Astrocyte of the spinal cord (primary cell): ENCODE measurements at regions not wholly inside any gene's neighbourhood (a gene's known extent, or its start where the extent isn't known, plus 50 kb on each side); places are given as distances from the start of the nearest gene placed in this dataset.

ENCODE experiments used
- DNase-seq: peaks from one replicate; pipeline ENCODE4 v3.0.0; 2011; ENCODE audit warnings: low read depth, low spot score
- H3K4me3 ChIP-seq: 2 replicates; pipeline ENCODE4 v1.5.1; 2011; ENCODE audit warnings: low read depth, mild to moderate bottlenecking, low read length, moderate library complexity
- in situ Hi-C: cut with HindIII; loops from 2 replicates; pipeline ENCODE4 v1.10.0; 2017; ENCODE audit warnings: low sequenced_read_pairs
- TF ChIP-seq, protein P1 (sequence below): IDR thresholded peaks from 2 replicates; pipeline ENCODE4 v1.5.1; 2012; ENCODE audit warnings: low read depth, mild to moderate bottlenecking, low read length, inconsistent platforms

- in situ Hi-C loops, result no loop called here
- no peak for DNase-seq
- H3K4me3 ChIP-seq, result no peak overlapping the region
- TF ChIP-seq, protein P1, sequence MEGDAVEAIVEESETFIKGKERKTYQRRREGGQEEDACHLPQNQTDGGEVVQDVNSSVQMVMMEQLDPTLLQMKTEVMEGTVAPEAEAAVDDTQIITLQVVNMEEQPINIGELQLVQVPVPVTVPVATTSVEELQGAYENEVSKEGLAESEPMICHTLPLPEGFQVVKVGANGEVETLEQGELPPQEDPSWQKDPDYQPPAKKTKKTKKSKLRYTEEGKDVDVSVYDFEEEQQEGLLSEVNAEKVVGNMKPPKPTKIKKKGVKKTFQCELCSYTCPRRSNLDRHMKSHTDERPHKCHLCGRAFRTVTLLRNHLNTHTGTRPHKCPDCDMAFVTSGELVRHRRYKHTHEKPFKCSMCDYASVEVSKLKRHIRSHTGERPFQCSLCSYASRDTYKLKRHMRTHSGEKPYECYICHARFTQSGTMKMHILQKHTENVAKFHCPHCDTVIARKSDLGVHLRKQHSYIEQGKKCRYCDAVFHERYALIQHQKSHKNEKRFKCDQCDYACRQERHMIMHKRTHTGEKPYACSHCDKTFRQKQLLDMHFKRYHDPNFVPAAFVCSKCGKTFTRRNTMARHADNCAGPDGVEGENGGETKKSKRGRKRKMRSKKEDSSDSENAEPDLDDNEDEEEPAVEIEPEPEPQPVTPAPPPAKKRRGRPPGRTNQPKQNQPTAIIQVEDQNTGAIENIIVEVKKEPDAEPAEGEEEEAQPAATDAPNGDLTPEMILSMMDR, result no peak
These were observed 69.5 kb upstream of the HDAC4 start for GRCh38 chr2:239470151-239470900.

GRCh38 chr2:239469106-239469960, 68.5 kb upstream of the HDAC4 start:
- TF ChIP-seq, protein P1, result no peak
- no peak overlapping the region for H3K4me3 ChIP-seq
- in situ Hi-C loops, result no loop called here
- no peak for DNase-seq

DNA sequence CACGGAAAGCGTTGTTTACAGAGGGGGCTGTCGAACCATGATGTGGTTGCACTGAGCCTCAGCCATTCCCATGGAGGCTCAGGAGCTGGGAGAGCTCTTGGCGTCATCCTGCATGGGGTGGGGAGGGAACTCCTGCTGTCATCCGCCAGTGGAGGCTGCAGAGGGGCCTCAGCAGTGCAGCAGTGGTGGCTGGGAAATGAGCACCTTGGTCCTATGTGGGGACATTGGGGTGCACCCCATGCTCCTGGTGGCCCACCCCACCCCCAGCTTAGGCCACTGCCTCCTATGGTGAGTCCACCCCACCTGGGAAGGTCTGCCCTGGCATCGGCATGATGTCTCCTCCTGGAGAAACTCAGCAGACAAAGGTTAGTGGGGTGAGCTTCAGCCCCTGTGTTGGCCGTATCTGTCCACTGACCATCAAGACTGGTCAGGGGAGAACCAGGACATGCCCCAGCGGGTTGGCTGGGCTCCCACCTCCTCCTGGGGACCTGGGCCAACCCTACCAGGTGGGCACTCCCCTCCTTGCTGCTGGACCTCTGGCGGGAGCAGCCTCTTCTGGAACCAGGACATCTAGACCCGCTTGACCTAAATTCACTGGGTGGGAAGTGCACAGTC, 67.8 kb upstream of the HDAC4 start:
- H3K4me3 ChIP-seq, result no peak overlapping the region
- TF ChIP-seq, protein P1, result no peak
- in situ Hi-C loops, result no loop called here
- DNase-seq, result no peak

DNA sequence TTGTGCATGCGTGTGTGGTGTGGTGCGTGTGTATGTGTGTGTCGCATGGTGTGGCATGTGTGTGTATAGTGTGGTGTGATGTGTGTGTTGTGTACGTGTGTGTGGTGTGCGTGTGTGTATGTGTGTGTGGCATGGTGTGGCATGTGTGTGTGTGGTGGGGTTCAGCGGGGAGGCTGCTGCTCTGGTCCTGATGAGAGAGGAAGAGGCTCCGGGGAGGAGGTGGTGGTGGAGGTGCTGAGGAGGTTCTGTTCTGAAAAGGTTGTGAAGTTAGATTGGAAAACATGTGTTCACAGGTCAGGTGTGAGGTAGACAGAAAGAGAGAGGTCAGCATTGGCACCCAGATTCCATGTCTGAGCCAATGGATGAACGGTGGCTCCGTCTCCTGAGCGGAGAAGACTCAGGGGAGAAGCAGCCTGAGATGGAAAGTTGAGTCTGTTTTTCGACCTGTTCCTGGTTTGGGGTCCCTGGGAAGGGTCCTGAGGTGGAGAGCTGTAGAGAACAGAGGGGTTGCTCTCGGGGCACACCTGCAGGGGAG, 67.2 kb upstream of the HDAC4 start:
- TF ChIP-seq, protein P1, result no peak

DNA sequence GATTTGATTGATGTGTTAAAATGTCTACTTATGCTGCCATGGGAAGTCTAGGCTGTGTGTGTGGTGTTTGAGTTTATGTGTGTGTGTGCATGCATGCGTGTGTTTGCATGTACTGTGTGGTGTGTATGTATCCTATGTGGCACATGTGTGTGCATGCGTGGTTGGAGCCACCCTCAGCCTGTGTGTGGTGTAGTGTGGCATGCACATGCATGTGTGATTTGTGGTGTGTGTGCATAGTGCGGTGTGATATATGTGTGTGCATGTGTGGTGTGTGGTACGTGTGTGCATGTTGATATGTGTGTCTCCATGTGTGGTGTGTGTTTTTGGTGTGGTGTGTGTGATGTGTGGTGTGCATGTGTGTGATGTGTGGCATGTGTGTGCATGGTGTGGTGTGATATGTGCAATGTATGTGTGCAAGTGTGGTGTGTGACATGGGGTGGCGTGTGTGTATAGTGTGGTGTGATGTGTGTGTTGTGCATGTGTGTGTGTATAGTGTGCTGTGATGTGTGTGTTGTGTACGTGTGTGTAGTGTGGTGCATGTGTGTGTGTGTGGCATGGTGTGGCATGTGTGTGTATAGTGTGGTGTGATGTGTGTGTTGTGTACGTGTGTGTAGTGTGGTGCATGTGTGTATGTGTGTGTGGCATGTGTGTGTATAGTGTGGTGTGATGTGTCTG, 66.6 kb upstream of the HDAC4 start:
- no peak for DNase-seq
- in situ Hi-C loops, result no loop called here
- H3K4me3 ChIP-seq, result no peak overlapping the region
- TF ChIP-seq, protein P1, result no peak

More for the DNA sequence above, 67.2 kb upstream of the HDAC4 start:
- in situ Hi-C loops, result no loop called here
- H3K4me3 ChIP-seq, result no peak overlapping the region
- DNase-seq, result no peak

- H3K4me3 ChIP-seq, result no peak overlapping the region
- in situ Hi-C loops, result no loop called here
- TF ChIP-seq, protein P1, result no peak
- DNase-seq, result no peak
These were observed 66.0 kb upstream of the HDAC4 start for GRCh38 chr2:239466755-239467271.
